Cardiac fibroblast (primary cell): ENCODE measurements at regions not wholly inside any gene's neighbourhood (a gene's known extent, or its start where the extent isn't known, plus 50 kb on each side); places are given as distances from the start of the nearest gene placed in this dataset.

ENCODE experiments used
- DNase-seq, 2 donors: peaks; one replicate each; pipeline versions ENCODE4 v3.0.0 to v3.0.0-alpha.2; 2010; ENCODE audit warnings: low read depth in 2 of 2
- H3K4me3 ChIP-seq, 2 donors: replicated peaks in 1 of 2; 1 replicate in 1 of 2; 2 replicates in 1 of 2; pipeline ENCODE4 v1.5.1; 2011; ENCODE audit warnings: low read depth in 2 of 2, low read length in 2 of 2, mild to moderate bottlenecking in 2 of 2, moderate library complexity in 1 of 2
- CTCF ChIP-seq: IDR thresholded peaks from one replicate; pipeline ENCODE4 v1.5.1; 2011; ENCODE audit warnings: low read depth, mild to moderate bottlenecking, low read length, inconsistent platforms

GRCh38 chr3:137293086-137293485, 335.3 kb downstream of the IL20RB start:
- no peak overlapping the region for H3K4me3 ChIP-seq
- TF ChIP-seq CTCF, result no peak
- no peak for DNase-seq

GRCh38 chr3:137294139-137294538, 336.4 kb downstream of the IL20RB start:
- TF ChIP-seq CTCF, result no peak
- DNase-seq, result no peak

GRCh38 chr3:137294839-137295238, 337.1 kb downstream of the IL20RB start:
- no peak for TF ChIP-seq CTCF
- no peak overlapping the region for H3K4me3 ChIP-seq

More at GRCh38 chr3:137294139-137294538, 336.4 kb downstream of the IL20RB start:
- H3K4me3 ChIP-seq, result no peak overlapping the region

GRCh38 chr3:137295336-137295735, 337.6 kb downstream of the IL20RB start:
- H3K4me3 ChIP-seq, result no peak overlapping the region
- TF ChIP-seq CTCF, result no peak
- DNase-seq, result no peak

More at GRCh38 chr3:137294839-137295238, 337.1 kb downstream of the IL20RB start:
- no peak for DNase-seq

- H3K4me3 ChIP-seq, result no peak overlapping the region
- TF ChIP-seq CTCF, result no peak
- no peak for DNase-seq
Observed at GRCh38 chr3:137296116-137296515, 338.3 kb downstream of the IL20RB start.

- no peak for TF ChIP-seq CTCF
- no peak overlapping the region for H3K4me3 ChIP-seq
- DNase-seq, result no peak
Observed at GRCh38 chr3:137297770-137298169, 340.0 kb downstream of the IL20RB start.

GRCh38 chr3:137300703-137301102, 342.9 kb downstream of the IL20RB start:
- no peak overlapping the region for H3K4me3 ChIP-seq
- no peak for DNase-seq
- TF ChIP-seq CTCF, result no peak
